ENCODE measurements at regions not wholly inside any gene's neighbourhood (a gene's known extent, or its start where the extent isn't known, plus 50 kb on each side); places are given as distances from the start of the nearest gene placed in this dataset.

GRCh38 chr2:128623776-128624761 lies 305.4 kb upstream of the HS6ST1 start:
- H3K4me3 ChIP-seq (replicated peaks; ENCODE audit: low read depth, low read length) = no peak overlapping the region
- peak; percentile 74 for DNase-seq (ENCODE audit: extremely low read depth, low read depth)
- TF ChIP-seq, protein P1, sequence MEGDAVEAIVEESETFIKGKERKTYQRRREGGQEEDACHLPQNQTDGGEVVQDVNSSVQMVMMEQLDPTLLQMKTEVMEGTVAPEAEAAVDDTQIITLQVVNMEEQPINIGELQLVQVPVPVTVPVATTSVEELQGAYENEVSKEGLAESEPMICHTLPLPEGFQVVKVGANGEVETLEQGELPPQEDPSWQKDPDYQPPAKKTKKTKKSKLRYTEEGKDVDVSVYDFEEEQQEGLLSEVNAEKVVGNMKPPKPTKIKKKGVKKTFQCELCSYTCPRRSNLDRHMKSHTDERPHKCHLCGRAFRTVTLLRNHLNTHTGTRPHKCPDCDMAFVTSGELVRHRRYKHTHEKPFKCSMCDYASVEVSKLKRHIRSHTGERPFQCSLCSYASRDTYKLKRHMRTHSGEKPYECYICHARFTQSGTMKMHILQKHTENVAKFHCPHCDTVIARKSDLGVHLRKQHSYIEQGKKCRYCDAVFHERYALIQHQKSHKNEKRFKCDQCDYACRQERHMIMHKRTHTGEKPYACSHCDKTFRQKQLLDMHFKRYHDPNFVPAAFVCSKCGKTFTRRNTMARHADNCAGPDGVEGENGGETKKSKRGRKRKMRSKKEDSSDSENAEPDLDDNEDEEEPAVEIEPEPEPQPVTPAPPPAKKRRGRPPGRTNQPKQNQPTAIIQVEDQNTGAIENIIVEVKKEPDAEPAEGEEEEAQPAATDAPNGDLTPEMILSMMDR (IDR thresholded peaks at IDR 0.05; ENCODE audit: low read depth, low read length, missing control alignments) = no peak

GRCh38 chr2:128624956-128625355 lies 306.3 kb upstream of the HS6ST1 start:
- TF ChIP-seq, protein P1 (IDR thresholded peaks at IDR 0.05; ENCODE audit: low read depth, low read length, missing control alignments) = no peak
- no peak for DNase-seq (ENCODE audit: extremely low read depth, low read depth)
- no peak overlapping the region for H3K4me3 ChIP-seq (replicated peaks; ENCODE audit: low read depth, low read length)

DNA sequence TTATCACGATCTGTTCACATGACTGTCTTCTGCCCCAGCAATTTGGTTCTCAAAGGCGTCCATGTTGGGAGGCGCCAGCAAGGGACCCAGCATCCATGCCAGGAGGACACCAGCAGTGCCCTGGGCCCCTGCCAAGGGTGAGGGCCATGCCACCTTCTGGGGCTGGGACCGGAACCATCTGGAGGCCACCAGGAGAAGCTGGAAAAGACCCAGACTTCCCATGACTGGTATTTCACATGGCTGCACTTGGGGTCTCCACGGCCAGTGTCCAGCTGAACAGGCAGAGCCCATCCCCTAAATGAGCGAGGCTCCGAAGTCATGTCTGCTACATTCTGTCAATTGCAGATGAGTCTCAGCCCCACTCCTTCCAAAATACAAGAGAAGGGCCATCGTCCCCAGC lies 306.8 kb upstream of the HS6ST1 start:
- H3K4me3 ChIP-seq (replicated peaks; ENCODE audit: low read depth, low read length) = no peak overlapping the region
- TF ChIP-seq, protein P1 (IDR thresholded peaks at IDR 0.05; ENCODE audit: low read depth, low read length, missing control alignments) = no peak
- no peak for DNase-seq (ENCODE audit: extremely low read depth, low read depth)

DNA sequence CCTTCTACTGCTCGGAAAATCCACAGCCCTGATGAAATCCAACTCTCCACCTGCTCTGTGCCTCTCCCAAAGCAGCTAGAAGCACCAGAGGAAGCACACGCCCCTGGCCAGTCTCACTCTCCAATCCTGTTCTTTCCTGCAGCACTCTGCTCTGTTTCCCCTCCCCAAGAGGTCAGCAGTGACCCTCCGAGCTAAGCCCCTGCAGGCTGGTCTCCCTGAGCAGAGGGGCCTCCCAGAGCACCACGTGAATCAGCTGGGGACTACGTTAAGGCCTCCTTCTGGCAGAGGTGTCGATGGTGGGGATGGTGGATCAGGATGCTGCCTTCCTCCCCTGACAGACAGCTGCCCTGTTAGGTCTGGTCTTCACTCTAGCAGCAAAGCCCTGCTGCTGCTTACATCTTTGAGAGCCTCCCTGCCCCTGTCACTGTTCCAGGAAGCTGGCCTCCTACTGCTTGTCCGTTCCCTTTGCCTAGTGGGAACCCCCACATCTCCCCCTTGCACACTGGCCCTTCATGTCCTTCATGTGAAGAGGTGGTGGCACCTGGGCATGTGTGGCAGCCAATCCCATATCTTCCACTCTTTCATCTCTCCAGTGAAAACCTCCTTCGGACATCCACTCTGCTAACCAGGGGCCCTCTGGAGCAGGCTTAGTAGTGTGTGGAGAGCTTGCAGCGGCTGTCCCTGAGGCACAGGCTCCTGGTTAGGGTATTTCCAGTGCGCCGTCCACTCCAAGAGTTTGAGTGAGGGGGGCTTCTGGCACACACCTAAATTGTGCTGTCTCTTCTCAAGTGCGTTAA lies 307.5 kb upstream of the HS6ST1 start:
- TF ChIP-seq, protein P1 (IDR thresholded peaks at IDR 0.05; ENCODE audit: low read depth, low read length, missing control alignments) = no peak
- H3K4me3 ChIP-seq (replicated peaks; ENCODE audit: low read depth, low read length) = no peak overlapping the region
- DNase-seq (ENCODE audit: extremely low read depth, low read depth) = no peak

GRCh38 chr2:128626760-128627511 lies 308.3 kb upstream of the HS6ST1 start:
- DNase-seq (ENCODE audit: extremely low read depth, low read depth) = no peak
- TF ChIP-seq, protein P1 (IDR thresholded peaks at IDR 0.05; ENCODE audit: low read depth, low read length, missing control alignments) = no peak
- H3K4me3 ChIP-seq (replicated peaks; ENCODE audit: low read depth, low read length) = no peak overlapping the region

GRCh38 chr2:128628206-128628605 lies 309.5 kb upstream of the HS6ST1 start:
- TF ChIP-seq, protein P1 (IDR thresholded peaks at IDR 0.05; ENCODE audit: low read depth, low read length, missing control alignments) = no peak
- no peak for DNase-seq (ENCODE audit: extremely low read depth, low read depth)
- H3K4me3 ChIP-seq (replicated peaks; ENCODE audit: low read depth, low read length) = no peak overlapping the region
